Left lung (tissue), 4 donors: ENCODE measurements at regions not wholly inside any gene's neighbourhood (a gene's known extent, or its start where the extent isn't known, plus 50 kb on each side); places are given as distances from the start of the nearest gene placed in this dataset.

Source experiments
- ATAC-seq: fragments of 200-7000 bp; cut with Tn5 transposase; one replicate; pipeline ENCODE4 v1.9.1; 2020; ENCODE audit warnings: moderate library complexity
- DNase-seq, 4 donors: peaks; one replicate each; pipeline ENCODE4 v3.0.0-alpha.2; 2013 to 2020
- H3K27ac ChIP-seq, 2 donors: fragments of 200-600 bp; sonication (generic) in 1 of 2; one replicate each; pipeline versions ENCODE4 v1.5.0 to v1.8.0; 2020 to 2021
- H3K27me3 ChIP-seq, 2 donors: fragments of 200-600 bp; sonication (generic) in 1 of 2; one replicate each; pipeline versions ENCODE4 v1.5.0 to v1.8.0; 2020 to 2021
- H3K36me3 ChIP-seq, 2 donors: fragments of 200-600 bp; sonication (generic) in 1 of 2; one replicate each; pipeline versions ENCODE4 v1.5.0 to v1.8.0; 2020 to 2021
- H3K4me1 ChIP-seq, 2 donors: fragments of 200-600 bp; one replicate each; pipeline ENCODE4 v1.8.0; 2021
- H3K4me3 ChIP-seq, 2 donors: fragments of 200-600 bp; sonication (generic) in 1 of 2; one replicate each; pipeline versions ENCODE4 v1.5.0 to v1.8.0; 2020 to 2021; ENCODE audit warnings: mild to moderate bottlenecking in 1 of 2
- H3K9me3 ChIP-seq, 2 donors: fragments of 200-600 bp; sonication (generic) in 1 of 2; one replicate each; pipeline versions ENCODE4 v1.5.0 to v1.8.0; 2020 to 2021
- intact Hi-C, 2 donors: fragments of 100-400 bp; cut with DNase I; formaldehyde crosslinking; loops; one replicate each; pipeline versions ENCODE4 v1.11.2 to v1.14.2; 2022
- TF ChIP-seq, protein P1 (sequence below), 2 donors: fragments of 200-600 bp; sonication (generic) in 1 of 2; IDR thresholded peaks; one replicate each; pipeline versions ENCODE4 v1.5.0 to v1.8.0; 2021; ENCODE audit warnings: antibody characterized with exemption in 2 of 2
- donor health status: DM: no; HTN: yes; CAD: no.
- donor health status: DM: no; HTN: no; CAD: no.

GRCh38 chr14:86865934-86866333, 1127.0 kb downstream of the GALC start:
- no peak for DNase-seq
- ATAC-seq, result no peak
- TF ChIP-seq, protein P1, sequence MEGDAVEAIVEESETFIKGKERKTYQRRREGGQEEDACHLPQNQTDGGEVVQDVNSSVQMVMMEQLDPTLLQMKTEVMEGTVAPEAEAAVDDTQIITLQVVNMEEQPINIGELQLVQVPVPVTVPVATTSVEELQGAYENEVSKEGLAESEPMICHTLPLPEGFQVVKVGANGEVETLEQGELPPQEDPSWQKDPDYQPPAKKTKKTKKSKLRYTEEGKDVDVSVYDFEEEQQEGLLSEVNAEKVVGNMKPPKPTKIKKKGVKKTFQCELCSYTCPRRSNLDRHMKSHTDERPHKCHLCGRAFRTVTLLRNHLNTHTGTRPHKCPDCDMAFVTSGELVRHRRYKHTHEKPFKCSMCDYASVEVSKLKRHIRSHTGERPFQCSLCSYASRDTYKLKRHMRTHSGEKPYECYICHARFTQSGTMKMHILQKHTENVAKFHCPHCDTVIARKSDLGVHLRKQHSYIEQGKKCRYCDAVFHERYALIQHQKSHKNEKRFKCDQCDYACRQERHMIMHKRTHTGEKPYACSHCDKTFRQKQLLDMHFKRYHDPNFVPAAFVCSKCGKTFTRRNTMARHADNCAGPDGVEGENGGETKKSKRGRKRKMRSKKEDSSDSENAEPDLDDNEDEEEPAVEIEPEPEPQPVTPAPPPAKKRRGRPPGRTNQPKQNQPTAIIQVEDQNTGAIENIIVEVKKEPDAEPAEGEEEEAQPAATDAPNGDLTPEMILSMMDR (IDR thresholded peaks at IDR 0.05), result no peak
- Histone ChIP-seq H3K36me3 (no peaks in the 10 kb centered on the region), H3K4me1 (no peaks in the 10 kb centered on the region), H3K27ac (no peak overlapping the region), H3K27me3 (no peaks in the 10 kb centered on the region), H3K4me3 (no peak overlapping the region), H3K9me3 (no peaks in the 10 kb centered on the region)
- intact Hi-C loops, result no loop called here

DNA sequence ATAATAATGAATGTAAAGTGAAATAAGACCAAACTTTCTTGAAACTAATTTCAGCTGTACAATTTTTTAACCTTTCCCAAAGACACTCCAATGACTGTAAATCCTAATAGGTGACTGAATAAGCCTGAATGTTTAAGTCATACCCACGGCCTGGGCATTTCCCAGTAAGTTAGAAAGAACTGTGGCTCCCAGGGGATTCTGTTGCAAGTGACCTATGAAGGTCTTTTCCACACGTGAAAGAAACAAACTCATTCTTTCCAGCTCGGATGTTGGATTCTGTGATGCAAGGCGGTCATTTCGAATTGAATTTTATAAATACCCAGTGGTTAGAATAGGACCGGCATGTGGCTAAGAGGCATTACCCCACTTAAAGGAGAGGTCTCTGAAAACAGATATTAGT, 1134.4 kb downstream of the GALC start:
- Histone ChIP-seq H3K4me1 (no peaks in the 10 kb centered on the region), H3K27me3 (no peaks in the 10 kb centered on the region), H3K4me3 (no peak overlapping the region), H3K9me3 (no peaks in the 10 kb centered on the region), H3K36me3 (no peaks in the 10 kb centered on the region), H3K27ac (no peak overlapping the region)
- TF ChIP-seq, protein P1 (IDR thresholded peaks at IDR 0.05), result no peak
- DNase-seq, result no peak
- intact Hi-C loops, result no loop called here
- ATAC-seq, result no peak

- no peaks in the 10 kb centered on the region for H3K36me3 ChIP-seq
- no peaks in the 10 kb centered on the region for H3K4me1 ChIP-seq
- H3K4me3 ChIP-seq, result no peak overlapping the region
- TF ChIP-seq, protein P1 (IDR thresholded peaks at IDR 0.05), result no peak
- no peaks in the 10 kb centered on the region for H3K9me3 ChIP-seq
- no peak overlapping the region for H3K27ac ChIP-seq
- DNase-seq (no peak), ATAC-seq (no peak)
- intact Hi-C loops, result no loop called here
- no peaks in the 10 kb centered on the region for H3K27me3 ChIP-seq
Measured at GRCh38 chr14:86858031-86858430, 1135.0 kb downstream of the GALC start.

DNA sequence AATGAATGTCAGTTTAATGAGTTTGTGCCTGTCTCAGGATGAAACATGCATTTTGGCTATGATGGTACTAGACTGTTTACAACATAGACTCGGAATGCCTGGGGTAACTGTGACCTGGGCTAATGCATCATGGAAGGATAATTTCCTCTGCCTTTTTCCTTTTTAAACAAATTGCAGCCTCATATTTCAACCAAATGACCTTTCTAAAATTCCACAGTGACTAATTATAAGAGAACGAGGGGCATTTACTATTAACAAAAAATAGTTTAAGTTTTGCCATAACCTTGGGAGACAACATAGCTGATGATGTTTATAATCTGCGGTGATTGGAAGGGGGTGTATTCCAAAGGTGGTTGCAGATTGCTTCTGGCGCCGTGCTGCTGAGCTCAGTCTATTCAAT, 1140.5 kb downstream of the GALC start:
- Histone ChIP-seq H3K4me3 (no peak overlapping the region), H3K9me3 (no peaks in the 10 kb centered on the region), H3K4me1 (no peaks in the 10 kb centered on the region), H3K36me3 (no peaks in the 10 kb centered on the region), H3K27me3 (no peaks in the 10 kb centered on the region), H3K27ac (no peak overlapping the region)
- TF ChIP-seq, protein P1 (IDR thresholded peaks at IDR 0.05), result no peak
- intact Hi-C loops, result no loop called here
- DNase-seq, result no peak
- ATAC-seq, result no peak

GRCh38 chr14:86847140-86847539, 1145.8 kb downstream of the GALC start:
- no peak overlapping the region for H3K4me3 ChIP-seq
- DNase-seq (no peak), ATAC-seq (no peak)
- intact Hi-C loops, result no loop called here
- H3K9me3 ChIP-seq, result no peaks in the 10 kb centered on the region
- TF ChIP-seq, protein P1 (IDR thresholded peaks at IDR 0.05), result no peak
- no peaks in the 10 kb centered on the region for H3K36me3 ChIP-seq
- no peaks in the 10 kb centered on the region for H3K27me3 ChIP-seq
- no peaks in the 10 kb centered on the region for H3K4me1 ChIP-seq
- no peak overlapping the region for H3K27ac ChIP-seq
